ENCODE measurements at regions not wholly inside any gene's neighbourhood (a gene's known extent, or its start where the extent isn't known, plus 50 kb on each side); places are given as distances from the start of the nearest gene placed in this dataset.

DNA sequence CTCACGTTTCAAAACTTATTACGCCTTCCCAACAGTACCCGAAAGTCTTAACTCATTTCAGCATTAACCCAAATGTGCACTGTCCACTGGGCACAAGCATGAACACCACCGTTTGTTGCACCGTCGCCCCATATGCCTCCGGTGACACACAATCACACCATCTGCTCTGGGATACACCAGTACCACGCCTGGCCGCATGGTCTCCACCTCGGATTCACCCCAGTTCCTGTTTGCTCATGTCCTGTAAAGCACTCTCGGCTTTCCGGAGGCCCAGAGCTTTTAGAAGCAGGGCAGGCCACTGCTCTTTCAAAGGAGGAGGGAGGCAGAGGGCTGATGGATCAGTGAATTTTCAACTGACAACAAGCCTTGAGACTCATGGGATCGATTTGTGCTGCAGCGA is 1570.0 kb upstream of the DEFB115 start:
- DNase-seq (ENCODE audit: low read depth, low spot score): no peak
- in situ Hi-C loops (cut with HindIII; ENCODE audit: low sequenced_read_pairs): no loop called here
- H3K4me3 ChIP-seq (ENCODE audit: low read depth, low read length): no peak overlapping the region
- TF ChIP-seq, protein P1, sequence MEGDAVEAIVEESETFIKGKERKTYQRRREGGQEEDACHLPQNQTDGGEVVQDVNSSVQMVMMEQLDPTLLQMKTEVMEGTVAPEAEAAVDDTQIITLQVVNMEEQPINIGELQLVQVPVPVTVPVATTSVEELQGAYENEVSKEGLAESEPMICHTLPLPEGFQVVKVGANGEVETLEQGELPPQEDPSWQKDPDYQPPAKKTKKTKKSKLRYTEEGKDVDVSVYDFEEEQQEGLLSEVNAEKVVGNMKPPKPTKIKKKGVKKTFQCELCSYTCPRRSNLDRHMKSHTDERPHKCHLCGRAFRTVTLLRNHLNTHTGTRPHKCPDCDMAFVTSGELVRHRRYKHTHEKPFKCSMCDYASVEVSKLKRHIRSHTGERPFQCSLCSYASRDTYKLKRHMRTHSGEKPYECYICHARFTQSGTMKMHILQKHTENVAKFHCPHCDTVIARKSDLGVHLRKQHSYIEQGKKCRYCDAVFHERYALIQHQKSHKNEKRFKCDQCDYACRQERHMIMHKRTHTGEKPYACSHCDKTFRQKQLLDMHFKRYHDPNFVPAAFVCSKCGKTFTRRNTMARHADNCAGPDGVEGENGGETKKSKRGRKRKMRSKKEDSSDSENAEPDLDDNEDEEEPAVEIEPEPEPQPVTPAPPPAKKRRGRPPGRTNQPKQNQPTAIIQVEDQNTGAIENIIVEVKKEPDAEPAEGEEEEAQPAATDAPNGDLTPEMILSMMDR (IDR thresholded peaks at IDR 0.05; ENCODE audit: low read depth, low read length): no peak

- no peak overlapping the region for H3K4me3 ChIP-seq (ENCODE audit: low read depth, low read length)
- no peak for DNase-seq (ENCODE audit: low read depth, low spot score)
- TF ChIP-seq, protein P1 (IDR thresholded peaks at IDR 0.05; ENCODE audit: low read depth, low read length): no peak
- in situ Hi-C loops (cut with HindIII; ENCODE audit: low sequenced_read_pairs): no loop called here
These were observed 1567.8 kb upstream of the DEFB115 start for GRCh38 chr20:29689411-29690225.

DNA sequence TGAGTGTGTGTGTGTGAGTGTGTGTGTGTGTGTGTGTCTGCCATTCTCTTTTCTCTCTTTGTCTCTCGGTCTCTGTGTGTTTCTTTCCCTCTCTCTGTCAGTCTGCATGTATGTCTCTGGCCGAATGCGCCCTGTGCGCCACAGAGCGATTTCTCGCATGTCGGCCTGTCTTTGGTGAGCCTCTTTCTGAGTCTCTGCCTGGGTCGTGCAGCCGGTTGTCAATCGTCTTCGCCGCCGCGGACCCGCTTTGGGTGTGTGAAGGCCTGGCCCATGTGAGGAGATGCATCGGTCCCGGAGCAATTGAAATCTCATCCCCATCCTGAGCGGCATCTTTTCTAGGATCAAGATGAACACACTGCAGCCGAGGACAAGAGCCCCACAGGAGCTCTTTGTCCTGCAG is 1567.2 kb upstream of the DEFB115 start:
- H3K4me3 ChIP-seq (ENCODE audit: low read depth, low read length): no peak overlapping the region
- in situ Hi-C loops (cut with HindIII; ENCODE audit: low sequenced_read_pairs): no loop called here
- no peak for DNase-seq (ENCODE audit: low read depth, low spot score)
- TF ChIP-seq, protein P1 (IDR thresholded peaks at IDR 0.05; ENCODE audit: low read depth, low read length): no peak

- in situ Hi-C loops (cut with HindIII; ENCODE audit: low sequenced_read_pairs): no loop called here
- TF ChIP-seq, protein P1 (IDR thresholded peaks at IDR 0.05; ENCODE audit: low read depth, low read length): no peak
- H3K4me3 ChIP-seq (ENCODE audit: low read depth, low read length): no peak overlapping the region
- no peak for DNase-seq (ENCODE audit: low read depth, low spot score)
These were observed 1516.9 kb upstream of the DEFB115 start for GRCh38 chr20:29740601-29740950.

GRCh38 chr20:29740951-29741593 is 1516.4 kb upstream of the DEFB115 start:
- TF ChIP-seq, protein P1 (IDR thresholded peaks at IDR 0.05; ENCODE audit: low read depth, low read length): no peak
- no peak for DNase-seq (ENCODE audit: low read depth, low spot score)
- H3K4me3 ChIP-seq (ENCODE audit: low read depth, low read length): no peak overlapping the region
- in situ Hi-C loops (cut with HindIII; ENCODE audit: low sequenced_read_pairs): no loop called here

- in situ Hi-C loops (cut with HindIII; ENCODE audit: low sequenced_read_pairs): no loop called here
- no peak overlapping the region for H3K4me3 ChIP-seq (ENCODE audit: low read depth, low read length)
- TF ChIP-seq, protein P1 (IDR thresholded peaks at IDR 0.05; ENCODE audit: low read depth, low read length): no peak
- no peak for DNase-seq (ENCODE audit: low read depth, low spot score)
These were observed 1515.9 kb upstream of the DEFB115 start for GRCh38 chr20:29741594-29741893.

Data from astrocyte of the spinal cord (primary cell).